Activated T-helper 17 cell treated with anti-CD3 and anti-CD28 coated beads, Interleukin-2, amount 50 U/mL, for 72 hours (primary cell): ENCODE measurements at regions not wholly inside any gene's neighbourhood (a gene's known extent, or its start where the extent isn't known, plus 50 kb on each side); places are given as distances from the start of the nearest gene placed in this dataset.

Source experiments
- ATAC-seq: fragments of 150-1000 bp; cut with Tn5 transposase; replicated peaks from 2 replicates; pipeline ENCODE4 v1.10.0; 2021; ENCODE audit warnings: mild to moderate bottlenecking, moderate library complexity
- H3K27ac Mint-ChIP-seq: one replicate; pipeline ENCODE4 v1.8.0; 2022; ENCODE audit warnings: mixed read lengths
- H3K27me3 Mint-ChIP-seq: one replicate; pipeline ENCODE4 v1.8.0; 2022; ENCODE audit warnings: mixed read lengths
- H3K36me3 Mint-ChIP-seq: one replicate; pipeline ENCODE4 v1.8.0; 2022; ENCODE audit warnings: low read depth, mild to moderate bottlenecking, mixed read lengths
- H3K4me1 Mint-ChIP-seq: one replicate; pipeline ENCODE4 v1.8.0; 2022; ENCODE audit warnings: mixed read lengths
- H3K4me3 Mint-ChIP-seq: one replicate; pipeline ENCODE4 v1.8.0; 2022; ENCODE audit warnings: mild to moderate bottlenecking, mixed read lengths
- H3K9me3 Mint-ChIP-seq: one replicate; pipeline ENCODE4 v1.8.0; 2022; ENCODE audit warnings: mixed read lengths

GRCh38 chr6:54020334-54020733 lies 90.9 kb upstream of the MLIP start:
- Mint-ChIP-seq H3K4me1 (no peaks in the 10 kb centered on the region), H3K27ac (no peak overlapping the region), H3K27me3 (peaks cover 7% of the 10 kb centered on the region), H3K9me3 (no peaks in the 10 kb centered on the region), H3K4me3 (no peak overlapping the region), H3K36me3 (no peaks in the 10 kb centered on the region)
- no peak for ATAC-seq

DNA sequence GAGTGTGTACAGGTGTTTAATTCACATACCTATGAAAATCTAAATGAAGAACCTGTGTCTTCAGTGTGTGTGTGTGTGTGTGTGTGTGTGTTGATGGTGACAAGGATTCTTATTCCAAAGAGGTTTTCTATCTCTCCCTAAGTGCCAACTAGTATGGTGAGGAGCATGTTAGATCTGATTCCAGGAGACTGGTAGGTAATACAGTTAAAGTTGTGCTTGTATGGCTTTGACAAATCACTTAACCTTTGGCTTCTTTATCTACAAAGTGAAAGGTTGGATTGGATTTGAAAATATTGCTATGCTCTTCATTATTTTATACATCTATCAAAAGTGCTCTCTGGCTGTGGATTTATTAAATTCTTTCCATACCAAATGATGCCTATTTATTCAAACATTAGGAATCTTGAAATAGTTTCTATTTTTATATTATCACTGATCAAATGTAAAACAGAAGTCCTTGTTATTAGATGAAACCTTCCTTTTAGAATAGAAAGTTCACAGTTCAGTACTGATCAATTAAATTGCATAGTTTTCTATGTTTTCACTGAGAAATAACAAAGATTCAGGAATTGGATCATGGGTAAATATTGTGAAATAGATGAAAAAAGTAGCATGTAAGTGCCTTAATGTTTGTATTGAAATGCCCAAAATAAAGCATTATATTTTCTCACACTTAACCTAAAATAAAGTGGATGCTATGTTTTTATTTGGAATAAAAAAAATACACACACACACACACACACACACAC lies 84.4 kb upstream of the MLIP start:
- Mint-ChIP-seq H3K4me1 (no peaks in the 10 kb centered on the region), H3K9me3 (no peaks in the 10 kb centered on the region), H3K27me3 (peaks cover 4% of the 10 kb centered on the region), H3K36me3 (no peaks in the 10 kb centered on the region), H3K4me3 (no peak overlapping the region), H3K27ac (no peak overlapping the region)
- no peak for ATAC-seq

GRCh38 chr6:54028170-54028569 lies 83.1 kb upstream of the MLIP start:
- Mint-ChIP-seq H3K9me3 (no peaks in the 10 kb centered on the region), H3K4me1 (no peaks in the 10 kb centered on the region), H3K36me3 (no peaks in the 10 kb centered on the region), H3K27me3 (peaks cover 4% of the 10 kb centered on the region), H3K4me3 (no peak overlapping the region), H3K27ac (no peak overlapping the region)
- no peak for ATAC-seq

DNA sequence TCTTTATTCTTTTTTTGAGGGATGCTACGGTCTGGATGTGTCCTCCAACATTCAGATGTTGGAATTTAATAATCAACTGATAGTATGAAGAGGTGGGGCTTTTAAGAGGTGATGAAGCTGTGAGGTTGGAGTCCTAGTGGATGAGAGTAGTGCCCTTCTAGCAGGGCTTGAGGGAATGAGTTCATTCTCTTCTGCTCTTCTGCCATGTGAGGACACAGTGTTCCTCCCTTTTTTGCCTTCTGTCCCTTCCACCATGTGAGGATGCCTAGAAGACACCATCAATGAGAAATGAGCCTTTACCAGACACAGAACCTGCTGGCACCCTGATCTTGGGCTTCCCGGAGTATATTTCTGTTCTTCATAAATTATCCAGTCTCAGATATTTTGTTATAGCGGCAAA lies 82.1 kb upstream of the MLIP start:
- peaks cover 4% of the 10 kb centered on the region for H3K27me3 Mint-ChIP-seq

GRCh38 chr6:54031169-54031568 lies 80.1 kb upstream of the MLIP start:
- no peak overlapping the region for H3K27ac Mint-ChIP-seq
- H3K9me3 Mint-ChIP-seq = no peaks in the 10 kb centered on the region
- no peaks in the 10 kb centered on the region for H3K36me3 Mint-ChIP-seq
- H3K4me1 Mint-ChIP-seq = no peaks in the 10 kb centered on the region
- H3K4me3 Mint-ChIP-seq = no peak overlapping the region
- no peak for ATAC-seq
- peaks cover 4% of the 10 kb centered on the region for H3K27me3 Mint-ChIP-seq

More for the DNA sequence above, 82.1 kb upstream of the MLIP start:
- Mint-ChIP-seq H3K4me3 (no peak overlapping the region), H3K4me1 (no peaks in the 10 kb centered on the region), H3K9me3 (no peaks in the 10 kb centered on the region), H3K36me3 (no peaks in the 10 kb centered on the region), H3K27ac (no peak overlapping the region)
- ATAC-seq = no peak

DNA sequence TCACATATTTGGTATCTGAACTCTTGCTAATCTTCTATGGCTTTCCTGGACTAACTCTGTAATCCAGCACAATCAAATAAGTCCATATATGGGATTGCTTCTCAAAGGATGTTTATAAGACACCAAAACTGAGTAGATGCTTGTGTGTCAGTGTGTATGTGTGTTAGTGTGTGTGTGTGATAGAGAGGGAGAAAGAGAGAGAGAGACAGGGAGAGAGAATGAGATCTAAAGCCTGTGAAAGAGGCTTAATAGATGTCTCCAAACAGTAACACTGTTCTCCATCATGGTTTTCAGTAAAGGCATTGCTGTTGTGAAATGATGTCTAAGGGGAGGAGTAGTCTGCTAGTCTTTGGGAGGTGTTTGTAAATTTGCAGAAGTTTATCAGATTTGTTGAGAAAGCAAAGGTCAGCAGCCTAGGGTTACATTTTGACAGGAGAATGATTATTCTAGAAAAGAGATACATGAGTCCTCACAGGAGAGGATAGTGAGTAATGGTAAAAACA lies 73.9 kb upstream of the MLIP start:
- Mint-ChIP-seq H3K4me1 (no peaks in the 10 kb centered on the region), H3K9me3 (no peaks in the 10 kb centered on the region), H3K27me3 (peaks cover 9% of the 10 kb centered on the region), H3K36me3 (no peaks in the 10 kb centered on the region), H3K27ac (no peak overlapping the region), H3K4me3 (no peak overlapping the region)
- ATAC-seq = no peak

- ATAC-seq = no peak
- Mint-ChIP-seq H3K4me1 (no peaks in the 10 kb centered on the region), H3K27me3 (peaks cover 21% of the 10 kb centered on the region), H3K36me3 (no peaks in the 10 kb centered on the region), H3K9me3 (no peaks in the 10 kb centered on the region), H3K4me3 (no peak overlapping the region), H3K27ac (no peak overlapping the region)
Observed at GRCh38 chr6:54040545-54040944, 70.7 kb upstream of the MLIP start.

DNA sequence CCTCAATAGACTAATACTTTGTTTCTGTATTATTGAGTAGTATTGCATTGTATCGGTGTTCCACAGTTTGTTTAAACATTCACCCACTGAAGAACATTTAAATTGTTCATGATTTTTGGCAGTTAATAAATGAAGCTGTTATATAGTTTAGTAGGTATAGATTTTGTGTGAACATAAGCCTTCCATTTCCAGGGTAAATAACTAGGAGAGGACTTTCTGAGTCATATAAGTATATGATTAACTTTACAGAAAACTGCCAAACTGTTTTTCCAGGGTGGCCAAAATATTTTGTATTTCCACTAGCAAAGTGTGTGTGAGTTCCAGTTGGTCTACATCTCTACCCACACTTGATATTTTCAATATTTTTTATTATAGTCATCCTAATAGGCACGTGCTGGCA lies 70.0 kb upstream of the MLIP start:
- H3K27ac Mint-ChIP-seq = no peak overlapping the region
- H3K4me3 Mint-ChIP-seq = no peak overlapping the region
- H3K4me1 Mint-ChIP-seq = no peaks in the 10 kb centered on the region
- no peaks in the 10 kb centered on the region for H3K36me3 Mint-ChIP-seq
- peaks cover 22% of the 10 kb centered on the region for H3K27me3 Mint-ChIP-seq
- H3K9me3 Mint-ChIP-seq = no peaks in the 10 kb centered on the region
- ATAC-seq = no peak

- no peaks in the 10 kb centered on the region for H3K36me3 Mint-ChIP-seq
- H3K9me3 Mint-ChIP-seq = no peaks in the 10 kb centered on the region
- peaks cover 18% of the 10 kb centered on the region for H3K27me3 Mint-ChIP-seq
- no peak overlapping the region for H3K27ac Mint-ChIP-seq
- no peak overlapping the region for H3K4me3 Mint-ChIP-seq
- no peaks in the 10 kb centered on the region for H3K4me1 Mint-ChIP-seq
- no peak for ATAC-seq
Observed at GRCh38 chr6:54043360-54043759, 67.9 kb upstream of the MLIP start.

DNA sequence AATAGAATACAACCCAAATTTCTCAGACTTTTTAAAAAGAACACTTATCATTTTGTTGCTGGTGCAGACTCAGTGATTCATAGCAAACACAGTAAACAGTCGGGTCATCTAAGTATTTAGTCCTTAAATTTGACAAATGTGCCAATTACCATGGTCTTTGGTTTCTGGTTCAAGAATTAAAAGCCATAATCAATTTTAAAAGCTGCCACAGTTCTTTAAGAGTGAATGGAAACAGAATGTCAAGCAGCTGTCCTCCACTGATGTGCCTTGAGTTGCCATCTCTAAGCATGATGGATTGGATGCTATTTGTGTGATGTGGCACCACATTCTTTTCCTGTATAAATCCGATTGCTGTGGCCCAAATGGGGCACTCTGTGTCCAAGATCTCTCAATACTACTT lies 67.2 kb upstream of the MLIP start:
- H3K4me3 Mint-ChIP-seq = no peak overlapping the region
- no peaks in the 10 kb centered on the region for H3K36me3 Mint-ChIP-seq
- ATAC-seq = no peak
- no peaks in the 10 kb centered on the region for H3K4me1 Mint-ChIP-seq
- no peaks in the 10 kb centered on the region for H3K9me3 Mint-ChIP-seq
- no peak overlapping the region for H3K27ac Mint-ChIP-seq
- peaks cover 17% of the 10 kb centered on the region for H3K27me3 Mint-ChIP-seq

- Mint-ChIP-seq H3K27ac (no peak overlapping the region), H3K4me1 (no peaks in the 10 kb centered on the region), H3K27me3 (peaks cover 7% of the 10 kb centered on the region), H3K36me3 (no peaks in the 10 kb centered on the region), H3K4me3 (no peak overlapping the region), H3K9me3 (no peaks in the 10 kb centered on the region)
- no peak for ATAC-seq
Observed at GRCh38 chr6:54048782-54049181, 62.5 kb upstream of the MLIP start.

- Mint-ChIP-seq H3K4me1 (no peaks in the 10 kb centered on the region), H3K4me3 (no peak overlapping the region), H3K9me3 (no peaks in the 10 kb centered on the region), H3K36me3 (no peaks in the 10 kb centered on the region), H3K27me3 (no peaks in the 10 kb centered on the region), H3K27ac (no peak overlapping the region)
- ATAC-seq = no peak
Observed at GRCh38 chr6:54050750-54051149, 60.5 kb upstream of the MLIP start.

DNA sequence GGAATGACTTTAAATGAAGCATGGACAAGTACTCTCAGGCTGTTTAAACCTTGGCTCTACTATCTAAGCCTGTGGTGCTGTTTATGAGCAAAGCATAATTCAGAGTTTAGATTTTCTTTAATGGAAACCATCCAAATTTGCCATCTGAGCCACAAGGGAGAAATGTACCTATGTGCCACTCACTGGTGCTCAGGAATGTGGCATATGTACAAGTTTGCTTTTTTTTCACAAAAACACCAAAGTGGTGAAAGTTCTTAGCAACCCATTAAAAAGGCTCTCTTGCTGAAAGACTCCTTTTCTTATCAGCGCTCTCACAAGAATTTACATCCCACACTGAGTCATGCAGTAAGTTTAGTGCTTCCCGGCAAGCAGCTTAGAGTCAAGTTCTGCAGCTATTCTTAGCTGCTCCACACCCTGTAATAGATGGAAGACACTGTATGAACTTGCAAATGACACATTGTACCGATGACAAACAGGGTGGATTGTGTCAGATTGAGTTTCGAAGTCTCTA lies 57.3 kb upstream of the MLIP start:
- Mint-ChIP-seq H3K36me3 (no peaks in the 10 kb centered on the region), H3K4me1 (no peaks in the 10 kb centered on the region), H3K4me3 (no peak overlapping the region), H3K27me3 (no peaks in the 10 kb centered on the region), H3K27ac (no peak overlapping the region), H3K9me3 (no peaks in the 10 kb centered on the region)
- ATAC-seq = no peak

GRCh38 chr6:54056105-54056504 lies 55.1 kb upstream of the MLIP start:
- Mint-ChIP-seq H3K27me3 (no peaks in the 10 kb centered on the region), H3K27ac (no peak overlapping the region), H3K4me3 (no peak overlapping the region), H3K4me1 (no peaks in the 10 kb centered on the region), H3K9me3 (no peaks in the 10 kb centered on the region), H3K36me3 (no peaks in the 10 kb centered on the region)
- ATAC-seq = no peak

GRCh38 chr6:54057058-54057457 lies 54.2 kb upstream of the MLIP start:
- H3K36me3 Mint-ChIP-seq = no peaks in the 10 kb centered on the region
- H3K9me3 Mint-ChIP-seq = no peaks in the 10 kb centered on the region
- no peaks in the 10 kb centered on the region for H3K4me1 Mint-ChIP-seq
- no peak for ATAC-seq
- no peaks in the 10 kb centered on the region for H3K27me3 Mint-ChIP-seq
- H3K4me3 Mint-ChIP-seq = no peak overlapping the region
- no peak overlapping the region for H3K27ac Mint-ChIP-seq
